T-cell (primary cell): ENCODE measurements at regions not wholly inside any gene's neighbourhood (a gene's known extent, or its start where the extent isn't known, plus 50 kb on each side); places are given as distances from the start of the nearest gene placed in this dataset.

Experiments used
- ATAC-seq, 4 experiments: fragments of 200-7000 bp in 3 of 4; fragments of 150-1000 bp in 1 of 4; cut with Tn5 transposase; replicated peaks in 1 of 4; 1 replicate in 3 of 4; 2 replicates in 1 of 4; pipeline ENCODE4 v1.10.0; 2021; ENCODE audit warnings: moderate library complexity in 3 of 4, mild to moderate bottlenecking in 2 of 4, moderate number of reproducible peaks in 1 of 4
- CTCF ChIA-PET, 2 donors: fragments of 300-600 bp; sonication (Branson Sonifier 250); formaldehyde crosslinking; loops; one replicate each; lab custom pipeline; 2022; ENCODE audit warnings: antibody characterized with exemption in 2 of 2; lab: Charles Lee
- POLR2A ChIA-PET, 2 donors: fragments of 300-600 bp; sonication (Branson Sonifier 250); formaldehyde crosslinking; loops; one replicate each; lab custom pipeline; 2022; ENCODE audit warnings: antibody characterized with exemption in 2 of 2; lab: Charles Lee
- DNase-seq, 35 experiments: peaks; one replicate each; pipeline versions ENCODE4 v3.0.0 to v3.0.0-alpha.2; 2013 to 2023
- H3K27ac ChIP-seq: one replicate; pipeline ENCODE4 v1.5.1; 2013; ENCODE audit warnings: low read length
- H3K27me3 ChIP-seq, 2 experiments: replicated peaks in 1 of 2; 1 replicate in 1 of 2; 2 replicates in 1 of 2; pipeline versions ENCODE4 v1.6.1 to v1.7.0; 2013; ENCODE audit warnings: low read length in 1 of 2, mixed read lengths in 1 of 2; ENCODE audit not compliant: control insufficient read depth in 2 of 2, insufficient read depth in 2 of 2; ENCODE audit errors: extremely low read depth in 1 of 2
- H3K36me3 ChIP-seq, 2 donors: 1 replicate in 1 of 2; 2 replicates in 1 of 2; pipeline versions ENCODE4 v1.6.1 to v1.7.0; 2013; ENCODE audit warnings: low read length in 1 of 2; ENCODE audit not compliant: control insufficient read depth in 2 of 2, insufficient read depth in 1 of 2; ENCODE audit errors: extremely low read depth in 1 of 2
- H3K4me1 ChIP-seq, 2 experiments: 1 replicate in 1 of 2; 2 replicates in 1 of 2; pipeline versions ENCODE4 v1.6.1 to v1.7.0; 2013; ENCODE audit warnings: low read length in 2 of 2, mixed read lengths in 1 of 2; ENCODE audit not compliant: insufficient read depth in 2 of 2, control insufficient read depth in 1 of 2; ENCODE audit errors: extremely low read depth in 1 of 2
- H3K4me3 ChIP-seq, 2 donors: 1 replicate in 1 of 2; 2 replicates in 1 of 2; pipeline versions ENCODE4 v1.5.1 to v1.7.0; 2013; ENCODE audit warnings: mild to moderate bottlenecking in 2 of 2, low read length in 1 of 2, moderate library complexity in 1 of 2; ENCODE audit not compliant: control insufficient read depth in 1 of 2; ENCODE audit errors: extremely low read depth in 1 of 2
- H3K9me3 ChIP-seq: 2 replicates; pipeline ENCODE4 v1.7.0; 2013
- H3K27ac Mint-ChIP-seq, 2 donors: one replicate each; pipeline ENCODE4 v1.8.0; 2020 to 2021; ENCODE audit warnings: mild to moderate bottlenecking in 2 of 2, mixed read lengths in 2 of 2
- H3K27me3 Mint-ChIP-seq, 2 donors: one replicate each; pipeline ENCODE4 v1.8.0; 2021 to 2022; ENCODE audit warnings: mixed read lengths in 2 of 2
- H3K36me3 Mint-ChIP-seq: one replicate; pipeline ENCODE4 v1.8.0; 2021; ENCODE audit warnings: mixed read lengths
- H3K4me1 Mint-ChIP-seq, 3 donors: one replicate each; pipeline ENCODE4 v1.8.0; 2020 to 2022; ENCODE audit warnings: mixed read lengths in 3 of 3, mild to moderate bottlenecking in 1 of 3
- H3K4me3 Mint-ChIP-seq, 3 donors: one replicate each; pipeline ENCODE4 v1.8.0; 2020 to 2022; ENCODE audit warnings: mild to moderate bottlenecking in 3 of 3, mixed read lengths in 3 of 3, moderate library complexity in 3 of 3
- H3K9me3 Mint-ChIP-seq, 3 donors: one replicate each; pipeline ENCODE4 v1.8.0; 2020 to 2022; ENCODE audit warnings: mixed read lengths in 3 of 3
- WGBS: methylation state at CpG from one replicate; pipeline ENCODE4 v1.1.5; 2013; ENCODE audit warnings: missing lambda C conversion rate; ENCODE audit not compliant: insufficient coverage; 5-methylcytosine and 5-hydroxymethylcytosine counted together

GRCh38 chr3:26252001-26252400, 370.6 kb upstream of the LRRC3B start:
- Histone ChIP-seq H3K9me3 (no peaks in the 10 kb centered on the region), H3K36me3 (no peaks in the 10 kb centered on the region), H3K4me1 (no peaks in the 10 kb centered on the region), H3K27me3 (no peaks in the 10 kb centered on the region), H3K4me3 (no peak overlapping the region), H3K27ac (no peak overlapping the region)
- ATAC-seq (no peak), DNase-seq (no peak)
- H3K9me3 Mint-ChIP-seq, result no peaks in the 10 kb centered on the region
- H3K4me1 Mint-ChIP-seq, result no peaks in the 10 kb centered on the region
- H3K27ac Mint-ChIP-seq, result no peak overlapping the region
- POLR2A ChIA-PET, result no interaction called here
- CTCF ChIA-PET, result no interaction called here
- H3K27me3 Mint-ChIP-seq, result no peaks in the 10 kb centered on the region
- H3K36me3 Mint-ChIP-seq, result no peaks in the 10 kb centered on the region
- no CpG with 5 or more reads among the region's 4 CpGs for WGBS
- H3K4me3 Mint-ChIP-seq, result no peak overlapping the region

GRCh38 chr3:26256224-26256623, 366.3 kb upstream of the LRRC3B start:
- CTCF ChIA-PET, result no interaction called here

DNA sequence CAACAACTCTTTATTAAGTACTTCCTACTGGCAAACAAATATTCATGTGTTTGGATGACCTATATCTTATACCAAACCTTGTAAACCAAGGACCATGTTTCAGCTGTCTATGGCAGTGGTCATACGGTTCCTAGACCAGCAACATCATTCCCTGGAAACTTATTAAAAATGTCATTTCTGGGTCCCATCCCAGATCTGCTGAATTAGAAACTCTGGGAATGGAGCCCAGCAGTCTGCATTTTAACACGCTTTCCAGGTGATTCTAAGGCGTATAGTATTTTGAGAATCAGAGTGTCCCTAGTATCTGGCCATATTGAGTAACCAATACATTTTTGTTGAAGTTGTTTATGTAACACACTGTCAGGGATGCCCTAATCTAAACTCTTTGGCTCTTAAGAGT, 363.4 kb upstream of the LRRC3B start:
- DNase-seq (no peak), ATAC-seq (no peak)
- Histone ChIP-seq H3K36me3 (no peaks in the 10 kb centered on the region), H3K27me3 (no peaks in the 10 kb centered on the region), H3K9me3 (no peaks in the 10 kb centered on the region), H3K27ac (no peak overlapping the region), H3K4me1 (no peaks in the 10 kb centered on the region), H3K4me3 (no peak overlapping the region)
- Mint-ChIP-seq H3K27me3 (no peaks in the 10 kb centered on the region), H3K4me1 (no peaks in the 10 kb centered on the region), H3K27ac (no peak overlapping the region), H3K36me3 (no peaks in the 10 kb centered on the region), H3K9me3 (peaks cover 0 to 4% (median 2%) of the 10 kb centered on the region in 3 donors), H3K4me3 (no peak overlapping the region)
- WGBS, result 100% methylated on average over 2 of the region's 3 CpGs
- POLR2A ChIA-PET, result no interaction called here
- CTCF ChIA-PET, result no interaction called here

More at GRCh38 chr3:26256224-26256623, 366.3 kb upstream of the LRRC3B start:
- WGBS, result no CpG with 5 or more reads among the region's 3 CpGs
- H3K36me3 ChIP-seq, result no peaks in the 10 kb centered on the region
- Mint-ChIP-seq H3K36me3 (no peaks in the 10 kb centered on the region), H3K27me3 (no peaks in the 10 kb centered on the region), H3K4me3 (no peak overlapping the region), H3K4me1 (no peaks in the 10 kb centered on the region), H3K9me3 (peaks cover 0 to 4% (median 0%) of the 10 kb centered on the region in 3 donors), H3K27ac (no peak overlapping the region)
- H3K4me3 ChIP-seq, result no peak overlapping the region
- ATAC-seq, result no peak
- no peaks in the 10 kb centered on the region for H3K4me1 ChIP-seq
- POLR2A ChIA-PET, result no interaction called here
- no peaks in the 10 kb centered on the region for H3K27me3 ChIP-seq
- H3K27ac ChIP-seq, result no peak overlapping the region
- DNase-seq, result no peak
- H3K9me3 ChIP-seq, result no peaks in the 10 kb centered on the region

DNA sequence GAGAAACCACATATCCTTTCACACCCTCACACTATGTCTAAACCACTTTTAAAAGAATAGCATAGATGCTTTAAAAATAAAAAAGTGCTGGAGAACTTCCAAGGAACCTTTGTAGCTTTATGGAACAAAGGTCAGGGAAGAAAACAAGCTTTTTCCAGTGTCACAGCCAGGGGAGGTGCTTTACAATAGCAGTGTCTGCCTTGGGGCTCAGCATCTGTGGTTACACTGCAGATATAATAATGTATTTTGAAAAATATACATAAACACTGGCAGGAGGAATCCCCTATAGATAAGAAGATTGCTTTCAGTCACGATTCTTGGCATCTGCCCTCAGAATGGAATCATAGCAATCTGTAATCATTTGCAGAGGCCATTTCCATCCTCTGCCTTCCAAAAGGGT, 362.4 kb upstream of the LRRC3B start:
- Histone ChIP-seq H3K27me3 (no peaks in the 10 kb centered on the region), H3K4me3 (no peak overlapping the region), H3K4me1 (no peaks in the 10 kb centered on the region), H3K27ac (no peak overlapping the region), H3K36me3 (no peaks in the 10 kb centered on the region), H3K9me3 (no peaks in the 10 kb centered on the region)
- Mint-ChIP-seq H3K4me1 (no peaks in the 10 kb centered on the region), H3K27me3 (no peaks in the 10 kb centered on the region), H3K36me3 (no peaks in the 10 kb centered on the region), H3K27ac (no peak overlapping the region), H3K4me3 (no peak overlapping the region), H3K9me3 (peaks cover 0 to 4% (median 2%) of the 10 kb centered on the region in 3 donors)
- ATAC-seq (no peak), DNase-seq (no peak)
- WGBS, result no CpG with 5 or more reads among the region's 1 CpG
- ChIA-PET POLR2A (no interaction called here), CTCF (no interaction called here)

DNA sequence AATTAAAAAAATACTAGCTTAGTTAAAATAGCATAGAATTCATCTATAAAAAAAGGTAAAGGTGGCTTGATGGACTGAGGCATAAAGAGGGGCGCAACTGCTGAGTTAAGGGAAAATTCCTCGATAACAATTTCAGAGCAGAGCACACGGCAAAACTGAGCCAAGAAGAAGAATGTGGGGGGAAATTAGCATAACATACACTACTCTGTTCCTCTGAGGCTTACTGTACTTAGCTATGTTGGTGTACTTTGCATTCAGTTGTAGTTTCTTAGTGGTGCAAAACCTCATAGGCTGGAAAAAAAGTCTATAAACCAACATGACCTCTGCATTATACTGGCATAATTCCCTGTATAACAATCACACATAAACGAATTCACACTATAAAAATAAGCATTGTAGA, 357.9 kb upstream of the LRRC3B start:
- Mint-ChIP-seq H3K27me3 (no peaks in the 10 kb centered on the region), H3K36me3 (no peaks in the 10 kb centered on the region), H3K9me3 (peaks cover 0 to 5% (median 0%) of the 10 kb centered on the region in 3 donors), H3K4me3 (no peak overlapping the region), H3K27ac (no peak overlapping the region), H3K4me1 (no peaks in the 10 kb centered on the region)
- Histone ChIP-seq H3K9me3 (no peaks in the 10 kb centered on the region), H3K27ac (no peak overlapping the region), H3K27me3 (no peaks in the 10 kb centered on the region), H3K4me1 (no peaks in the 10 kb centered on the region), H3K36me3 (no peaks in the 10 kb centered on the region), H3K4me3 (no peak overlapping the region)
- ChIA-PET CTCF (no interaction called here), POLR2A (no interaction called here)
- no CpG with 5 or more reads among the region's 4 CpGs for WGBS
- no peak for ATAC-seq
- no peak for DNase-seq

GRCh38 chr3:26271848-26272247, 350.7 kb upstream of the LRRC3B start:
- Histone ChIP-seq H3K27me3 (no peaks in the 10 kb centered on the region), H3K4me1 (no peaks in the 10 kb centered on the region), H3K4me3 (no peak overlapping the region), H3K9me3 (no peaks in the 10 kb centered on the region), H3K36me3 (no peaks in the 10 kb centered on the region), H3K27ac (no peak overlapping the region)
- Mint-ChIP-seq H3K27ac (no peak overlapping the region), H3K36me3 (no peaks in the 10 kb centered on the region), H3K4me1 (no peaks in the 10 kb centered on the region), H3K4me3 (no peak overlapping the region), H3K27me3 (no peaks in the 10 kb centered on the region), H3K9me3 (no peaks in the 10 kb centered on the region)
- ATAC-seq (no peak), DNase-seq (no peak)
- ChIA-PET CTCF (no interaction called here), POLR2A (no interaction called here)

- Mint-ChIP-seq H3K27ac (no peak overlapping the region), H3K4me1 (no peaks in the 10 kb centered on the region), H3K27me3 (no peaks in the 10 kb centered on the region), H3K36me3 (no peaks in the 10 kb centered on the region), H3K4me3 (no peak overlapping the region), H3K9me3 (peaks cover 0 to 5% (median 3%) of the 10 kb centered on the region in 3 donors)
- ATAC-seq (no peak), DNase-seq (no peak)
- no peaks in the 10 kb centered on the region for H3K36me3 ChIP-seq
- ChIA-PET POLR2A (no interaction called here), CTCF (no interaction called here)
- H3K27ac ChIP-seq, result no peak overlapping the region
- H3K4me3 ChIP-seq, result no peak overlapping the region
- H3K4me1 ChIP-seq, result no peaks in the 10 kb centered on the region
- no peaks in the 10 kb centered on the region for H3K27me3 ChIP-seq
- no peaks in the 10 kb centered on the region for H3K9me3 ChIP-seq
These were observed 349.4 kb upstream of the LRRC3B start for GRCh38 chr3:26273196-26273595.
